ENCODE measurements at regions not wholly inside any gene's neighbourhood (a gene's known extent, or its start where the extent isn't known, plus 50 kb on each side); places are given as distances from the start of the nearest gene placed in this dataset.
A peak's percentile ranks its signal among the peaks of the same experiment; 100 is the strongest.

GRCh38 chr3:30112411-30112810, 494.0 kb upstream of the TGFBR2 start:
- Histone ChIP-seq H3K36me3 (ENCODE audit: control insufficient read depth in 1 of 2, insufficient read depth in 2 of 2, low read depth in 1 of 2, low read length in 2 of 2) (no peaks in the 10 kb centered on the region), H3K9ac (ENCODE audit: low read length) (peak overlapping the region; percentile 46), H4K91ac (ENCODE audit: low read length) (no peak overlapping the region), H3K27me3 (ENCODE audit: control insufficient read depth in 1 of 2, insufficient read depth in 1 of 2, low read length in 2 of 2) (no peaks in the 10 kb centered on the region), H3K14ac (ENCODE audit: low read length in 2 of 2) (no peak overlapping the region), H2BK120ac (ENCODE audit: low read depth, low read length) (no peak overlapping the region), H3K79me1 (replicated peaks; ENCODE audit: low read length, poor library complexity, severe bottlenecking) (no peaks in the 10 kb centered on the region), H2BK15ac (ENCODE audit: low read depth, poor library complexity, severe bottlenecking) (no peak overlapping the region), H2BK12ac (ENCODE audit: low read length in 2 of 2) (no peak overlapping the region), H3K4ac (ENCODE audit: low read depth in 1 of 2, low read length in 2 of 2) (no peak overlapping the region), H4K8ac (ENCODE audit: low read length) (no peak overlapping the region), H3K4me1 (ENCODE audit: control insufficient read depth, insufficient read depth, low read depth, low read length) (no peaks in the 10 kb centered on the region), H2AFZ (ENCODE audit: low read depth, low read length) (no peak overlapping the region), H3K27ac (ENCODE audit: low read length, poor library complexity, severe bottlenecking) (no peak overlapping the region), H3K4me3 (ENCODE audit: insufficient read depth in 1 of 2, low read depth in 1 of 2, low read length in 2 of 2) (no peak overlapping the region), H3K18ac (ENCODE audit: low read depth in 1 of 2, low read length in 2 of 2) (no peak overlapping the region), H3K23ac (ENCODE audit: low read length in 2 of 2) (no peak overlapping the region), H3K4me2 (ENCODE audit: low read length, poor library complexity, severe bottlenecking) (no peak overlapping the region), H2AK5ac (ENCODE audit: low read length, severe bottlenecking) (no peak overlapping the region), H2BK5ac (ENCODE audit: low read depth, low read length, poor library complexity, severe bottlenecking) (no peak overlapping the region), H3K9me3 (ENCODE audit: control insufficient read depth, low read length) (no peaks in the 10 kb centered on the region)
- no CpG with 5 or more reads among the region's 1 CpG for WGBS
- DNase-seq = no peak

DNA sequence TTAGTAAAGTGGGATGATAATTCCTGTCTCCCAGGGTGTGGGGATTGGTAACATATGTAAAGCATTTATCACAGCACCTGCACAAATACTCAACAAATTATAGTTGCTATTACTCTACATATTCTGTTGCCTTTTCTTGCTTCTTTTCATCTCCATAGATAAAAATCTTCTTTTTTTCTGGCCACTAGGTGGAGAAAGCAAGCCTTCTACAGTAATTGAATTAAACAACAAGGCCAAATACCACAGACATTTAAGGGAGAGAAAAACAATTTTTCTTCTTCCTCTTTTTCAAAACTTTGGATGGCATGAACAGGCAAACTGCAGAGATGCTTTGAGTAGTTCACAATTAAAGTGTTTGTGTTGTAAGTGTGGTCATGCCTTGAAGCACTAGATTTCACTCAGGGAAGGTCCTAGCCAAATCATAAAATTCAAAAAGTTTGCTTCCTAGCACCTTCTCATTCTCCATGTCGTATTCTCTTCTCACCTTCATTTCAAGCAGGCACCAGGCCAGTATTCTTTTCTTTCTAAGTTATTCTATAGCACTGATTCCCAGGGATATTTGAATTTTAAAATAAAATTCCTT, 493.4 kb upstream of the TGFBR2 start:
- H3K9me3 ChIP-seq (ENCODE audit: control insufficient read depth, low read length) = no peaks in the 10 kb centered on the region
- no peak overlapping the region for H4K91ac ChIP-seq (ENCODE audit: low read length)
- no peak overlapping the region for H3K18ac ChIP-seq (ENCODE audit: low read depth in 1 of 2, low read length in 2 of 2)
- H3K23ac ChIP-seq (ENCODE audit: low read length in 2 of 2) = no peak overlapping the region
- no peak overlapping the region for H2BK5ac ChIP-seq (ENCODE audit: low read depth, low read length, poor library complexity, severe bottlenecking)
- WGBS = 80% methylated on average over 1 of the region's 1 CpG
- peak overlapping the region; percentile 9 for H3K9ac ChIP-seq (ENCODE audit: low read length)
- no peak overlapping the region for H3K4ac ChIP-seq (ENCODE audit: low read depth in 1 of 2, low read length in 2 of 2)
- H2BK12ac ChIP-seq (ENCODE audit: low read length in 2 of 2) = no peak overlapping the region
- H2AFZ ChIP-seq (ENCODE audit: low read depth, low read length) = no peak overlapping the region
- H3K4me3 ChIP-seq (ENCODE audit: insufficient read depth in 1 of 2, low read depth in 1 of 2, low read length in 2 of 2) = no peak overlapping the region
- no peak overlapping the region for H3K4me2 ChIP-seq (ENCODE audit: low read length, poor library complexity, severe bottlenecking)
- no peak overlapping the region for H2AK5ac ChIP-seq (ENCODE audit: low read length, severe bottlenecking)
- no peaks in the 10 kb centered on the region for H3K4me1 ChIP-seq (ENCODE audit: control insufficient read depth, insufficient read depth, low read depth, low read length)
- no peaks in the 10 kb centered on the region for H3K79me1 ChIP-seq (replicated peaks; ENCODE audit: low read length, poor library complexity, severe bottlenecking)
- no peaks in the 10 kb centered on the region for H3K36me3 ChIP-seq (ENCODE audit: control insufficient read depth in 1 of 2, insufficient read depth in 2 of 2, low read depth in 1 of 2, low read length in 2 of 2)
- H3K27ac ChIP-seq (ENCODE audit: low read length, poor library complexity, severe bottlenecking) = no peak overlapping the region
- DNase-seq = peak; percentile 58
- H3K27me3 ChIP-seq (ENCODE audit: control insufficient read depth in 1 of 2, insufficient read depth in 1 of 2, low read length in 2 of 2) = no peaks in the 10 kb centered on the region
- H4K8ac ChIP-seq (ENCODE audit: low read length) = no peak overlapping the region
- no peak overlapping the region for H2BK120ac ChIP-seq (ENCODE audit: low read depth, low read length)
- no peak overlapping the region for H3K14ac ChIP-seq (ENCODE audit: low read length in 2 of 2)
- no peak overlapping the region for H2BK15ac ChIP-seq (ENCODE audit: low read depth, poor library complexity, severe bottlenecking)

GRCh38 chr3:30113906-30114305, 492.5 kb upstream of the TGFBR2 start:
- Histone ChIP-seq H3K27ac (ENCODE audit: low read length, poor library complexity, severe bottlenecking) (no peak overlapping the region), H3K79me1 (replicated peaks; ENCODE audit: low read length, poor library complexity, severe bottlenecking) (no peaks in the 10 kb centered on the region), H3K4me3 (ENCODE audit: insufficient read depth in 1 of 2, low read depth in 1 of 2, low read length in 2 of 2) (no peak overlapping the region), H3K4me2 (ENCODE audit: low read length, poor library complexity, severe bottlenecking) (no peak overlapping the region), H2BK15ac (ENCODE audit: low read depth, poor library complexity, severe bottlenecking) (no peak overlapping the region), H3K4me1 (ENCODE audit: control insufficient read depth, insufficient read depth, low read depth, low read length) (no peaks in the 10 kb centered on the region), H2BK12ac (ENCODE audit: low read length in 2 of 2) (no peak overlapping the region), H4K91ac (ENCODE audit: low read length) (no peak overlapping the region), H2BK5ac (ENCODE audit: low read depth, low read length, poor library complexity, severe bottlenecking) (no peak overlapping the region), H3K23ac (ENCODE audit: low read length in 2 of 2) (no peak overlapping the region), H3K14ac (ENCODE audit: low read length in 2 of 2) (no peak overlapping the region), H2BK120ac (ENCODE audit: low read depth, low read length) (no peak overlapping the region), H3K36me3 (ENCODE audit: control insufficient read depth in 1 of 2, insufficient read depth in 2 of 2, low read depth in 1 of 2, low read length in 2 of 2) (no peaks in the 10 kb centered on the region), H2AK5ac (ENCODE audit: low read length, severe bottlenecking) (no peak overlapping the region), H3K18ac (ENCODE audit: low read depth in 1 of 2, low read length in 2 of 2) (no peak overlapping the region), H3K27me3 (ENCODE audit: control insufficient read depth in 1 of 2, insufficient read depth in 1 of 2, low read length in 2 of 2) (no peaks in the 10 kb centered on the region), H4K8ac (ENCODE audit: low read length) (no peak overlapping the region), H3K9me3 (ENCODE audit: control insufficient read depth, low read length) (no peaks in the 10 kb centered on the region), H2AFZ (ENCODE audit: low read depth, low read length) (no peak overlapping the region), H3K4ac (ENCODE audit: low read depth in 1 of 2, low read length in 2 of 2) (no peak overlapping the region), H3K9ac (ENCODE audit: low read length) (no peak overlapping the region)
- no peak for DNase-seq
- 100% methylated on average over 3 of the region's 3 CpGs for WGBS

GRCh38 chr3:30114918-30115317, 491.5 kb upstream of the TGFBR2 start:
- Histone ChIP-seq H3K27ac (ENCODE audit: low read length, poor library complexity, severe bottlenecking) (no peak overlapping the region), H2BK120ac (ENCODE audit: low read depth, low read length) (no peak overlapping the region)
- WGBS = 100% methylated on average over 1 of the region's 2 CpGs

More at GRCh38 chr3:30114918-30115317, 491.5 kb upstream of the TGFBR2 start:
- H2AK5ac ChIP-seq (ENCODE audit: low read length, severe bottlenecking) = no peak overlapping the region
- no peak overlapping the region for H2AFZ ChIP-seq (ENCODE audit: low read depth, low read length)
- no peaks in the 10 kb centered on the region for H3K79me1 ChIP-seq (replicated peaks; ENCODE audit: low read length, poor library complexity, severe bottlenecking)
- no peak overlapping the region for H4K8ac ChIP-seq (ENCODE audit: low read length)
- no peaks in the 10 kb centered on the region for H3K27me3 ChIP-seq (ENCODE audit: control insufficient read depth in 1 of 2, insufficient read depth in 1 of 2, low read length in 2 of 2)
- H3K14ac ChIP-seq (ENCODE audit: low read length in 2 of 2) = no peak overlapping the region
- H3K4me3 ChIP-seq (ENCODE audit: insufficient read depth in 1 of 2, low read depth in 1 of 2, low read length in 2 of 2) = no peak overlapping the region
- no peaks in the 10 kb centered on the region for H3K9me3 ChIP-seq (ENCODE audit: control insufficient read depth, low read length)
- H3K18ac ChIP-seq (ENCODE audit: low read depth in 1 of 2, low read length in 2 of 2) = no peak overlapping the region
- DNase-seq = no peak
- H2BK15ac ChIP-seq (ENCODE audit: low read depth, poor library complexity, severe bottlenecking) = no peak overlapping the region
- H3K4me2 ChIP-seq (ENCODE audit: low read length, poor library complexity, severe bottlenecking) = no peak overlapping the region
- H3K23ac ChIP-seq (ENCODE audit: low read length in 2 of 2) = no peak overlapping the region
- H3K4ac ChIP-seq (ENCODE audit: low read depth in 1 of 2, low read length in 2 of 2) = no peak overlapping the region
- no peak overlapping the region for H4K91ac ChIP-seq (ENCODE audit: low read length)
- no peaks in the 10 kb centered on the region for H3K4me1 ChIP-seq (ENCODE audit: control insufficient read depth, insufficient read depth, low read depth, low read length)
- no peak overlapping the region for H3K9ac ChIP-seq (ENCODE audit: low read length)
- H2BK12ac ChIP-seq (ENCODE audit: low read length in 2 of 2) = no peak overlapping the region
- H2BK5ac ChIP-seq (ENCODE audit: low read depth, low read length, poor library complexity, severe bottlenecking) = no peak overlapping the region
- no peaks in the 10 kb centered on the region for H3K36me3 ChIP-seq (ENCODE audit: control insufficient read depth in 1 of 2, insufficient read depth in 2 of 2, low read depth in 1 of 2, low read length in 2 of 2)
